Mammary epithelial cell (primary cell): ENCODE measurements at regions not wholly inside any gene's neighbourhood (a gene's known extent, or its start where the extent isn't known, plus 50 kb on each side); places are given as distances from the start of the nearest gene placed in this dataset.

ENCODE experiments used
- EZH2 ChIP-seq: IDR thresholded peaks from 2 replicates; pipeline ENCODE4 v1.6.1; 2012; ENCODE audit warnings: low read length, inconsistent platforms, borderline replicate concordance
- TF ChIP-seq, protein P1 (sequence below), 2 donors: IDR thresholded peaks in 1 of 2; conservative IDR thresholded peaks in 1 of 2; 2 replicates each; pipeline ENCODE4 v1.5.1; 2011 to 2012; ENCODE audit warnings: inconsistent platforms in 2 of 2, low read length in 2 of 2, mild to moderate bottlenecking in 2 of 2, control low read depth in 1 of 2, low read depth in 1 of 2; ENCODE audit not compliant: insufficient read depth in 1 of 2; ENCODE audit errors: extremely low read depth in 1 of 2

DNA sequence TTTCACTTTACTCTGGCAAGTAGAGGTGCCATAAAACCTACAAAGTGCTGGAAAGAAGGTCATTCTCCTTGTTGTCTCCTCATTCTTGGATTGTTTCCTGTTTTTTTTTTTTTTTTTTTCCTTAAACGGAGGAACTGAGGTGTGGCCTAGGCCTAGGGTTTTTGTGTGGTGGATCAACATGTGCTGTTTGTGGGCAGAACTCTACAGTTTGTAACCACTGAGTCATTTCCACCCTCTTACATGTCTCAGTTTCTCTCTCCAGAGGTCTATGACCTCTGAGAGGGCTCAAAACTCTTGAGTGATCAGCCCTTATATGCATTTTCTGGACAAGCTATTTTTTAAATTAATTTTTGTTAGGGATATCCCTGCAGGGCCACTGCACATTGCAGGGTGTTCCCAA, 296.0 kb downstream of the PPP1R3A start:
- TF ChIP-seq, protein P1, sequence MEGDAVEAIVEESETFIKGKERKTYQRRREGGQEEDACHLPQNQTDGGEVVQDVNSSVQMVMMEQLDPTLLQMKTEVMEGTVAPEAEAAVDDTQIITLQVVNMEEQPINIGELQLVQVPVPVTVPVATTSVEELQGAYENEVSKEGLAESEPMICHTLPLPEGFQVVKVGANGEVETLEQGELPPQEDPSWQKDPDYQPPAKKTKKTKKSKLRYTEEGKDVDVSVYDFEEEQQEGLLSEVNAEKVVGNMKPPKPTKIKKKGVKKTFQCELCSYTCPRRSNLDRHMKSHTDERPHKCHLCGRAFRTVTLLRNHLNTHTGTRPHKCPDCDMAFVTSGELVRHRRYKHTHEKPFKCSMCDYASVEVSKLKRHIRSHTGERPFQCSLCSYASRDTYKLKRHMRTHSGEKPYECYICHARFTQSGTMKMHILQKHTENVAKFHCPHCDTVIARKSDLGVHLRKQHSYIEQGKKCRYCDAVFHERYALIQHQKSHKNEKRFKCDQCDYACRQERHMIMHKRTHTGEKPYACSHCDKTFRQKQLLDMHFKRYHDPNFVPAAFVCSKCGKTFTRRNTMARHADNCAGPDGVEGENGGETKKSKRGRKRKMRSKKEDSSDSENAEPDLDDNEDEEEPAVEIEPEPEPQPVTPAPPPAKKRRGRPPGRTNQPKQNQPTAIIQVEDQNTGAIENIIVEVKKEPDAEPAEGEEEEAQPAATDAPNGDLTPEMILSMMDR (conservative IDR thresholded peaks at IDR 0.05 in 1 of 2, IDR thresholded peaks at IDR 0.05 in 1 of 2; ENCODE audit: extremely low read depth in 1 of 2, insufficient read depth in 1 of 2, low read depth in 1 of 2, low read length in 2 of 2) = no peak
- no peak for TF ChIP-seq EZH2
